ENCODE measurements at regions not wholly inside any gene's neighbourhood (a gene's known extent, or its start where the extent isn't known, plus 50 kb on each side); places are given as distances from the start of the nearest gene placed in this dataset.

DNA sequence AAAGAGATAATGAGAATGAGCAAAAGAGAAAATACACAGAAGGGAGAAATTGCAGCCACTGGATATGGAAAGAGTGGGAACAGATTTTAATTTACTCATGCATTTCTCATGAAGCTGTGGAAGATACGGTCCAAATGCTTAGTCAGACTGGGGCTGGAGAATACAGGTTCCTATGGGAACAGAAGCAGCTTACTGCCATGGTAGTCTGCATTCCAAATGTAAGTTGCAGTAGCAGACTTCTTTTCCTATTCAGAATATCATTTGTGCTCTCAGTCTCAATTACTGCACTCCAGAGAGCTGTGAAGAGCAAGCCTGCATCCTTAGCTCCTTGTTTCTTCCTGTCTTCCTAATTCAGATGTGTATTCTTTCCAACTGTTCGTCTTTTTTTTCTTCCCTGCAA is 190.8 kb upstream of the TMEM196 start:
- Histone ChIP-seq H3K27me3 (ENCODE audit: control insufficient read depth in 2 of 2, insufficient read depth in 2 of 2, low read length in 2 of 2) (no peaks in the 10 kb centered on the region), H3K36me3 (ENCODE audit: control insufficient read depth in 2 of 2, extremely low read depth in 1 of 2, insufficient read depth in 2 of 2, low read length in 2 of 2) (no peaks in the 10 kb centered on the region), H3K27ac (ENCODE audit: insufficient read depth, low read depth, low read length) (no peak overlapping the region), H3K4me1 (ENCODE audit: control insufficient read depth, extremely low read depth, insufficient read depth, low read length) (no peaks in the 10 kb centered on the region), H3K4me2 (ENCODE audit: insufficient read depth, low read length) (no peak overlapping the region), H3K9ac (replicated peaks; ENCODE audit: extremely low read depth, insufficient read depth, low read length) (no peak overlapping the region), H3K9me3 (replicated peaks; ENCODE audit: control insufficient read depth, insufficient read depth, low read length) (no peaks in the 10 kb centered on the region), H3K9me1 (replicated peaks; ENCODE audit: control insufficient read depth, extremely low read depth, insufficient read depth, low read length) (no peaks in the 10 kb centered on the region), H4K20me1 (replicated peaks; ENCODE audit: control insufficient read depth, extremely low read depth, insufficient read depth, low read length) (no peaks in the 10 kb centered on the region), H2AFZ (ENCODE audit: low read depth, low read length) (no peak overlapping the region), H3K79me2 (ENCODE audit: control insufficient read depth, insufficient read depth, low read length) (no peaks in the 10 kb centered on the region), H3K4me3 (replicated peaks in 1 of 3; ENCODE audit: insufficient read depth in 1 of 3, low read depth in 1 of 3, low read length in 3 of 3) (no peak overlapping the region)
- ChIA-PET CTCF (interaction anchor here (1.5 to 1.6 kb wide), 2 partner anchors 210 to 216 kb away, joined by 6 read pairs; no protein-coding TSS in a partner anchor), POLR2A (no interaction called here)
- dilution Hi-C loops (cut with MboI; ENCODE audit: extremely low pct_ligation_motif_present, low sequenced_read_pairs): no loop called here
- FAIRE-seq (no peak), DNase-seq (ENCODE audit: low read depth, low spot score) (no peak)
- TF ChIP-seq, protein P1, sequence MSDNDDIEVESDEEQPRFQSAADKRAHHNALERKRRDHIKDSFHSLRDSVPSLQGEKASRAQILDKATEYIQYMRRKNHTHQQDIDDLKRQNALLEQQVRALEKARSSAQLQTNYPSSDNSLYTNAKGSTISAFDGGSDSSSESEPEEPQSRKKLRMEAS (IDR thresholded peaks at IDR 0.05; ENCODE audit: insufficient read depth, insufficient read length): no peak
- no peak for TF ChIP-seq FOS (IDR thresholded peaks at IDR 0.05; ENCODE audit: borderline replicate concordance, insufficient read depth, low read length)
- no peak for TF ChIP-seq POLR2A (IDR thresholded peaks at IDR 0.05; ENCODE audit: low read depth, low read length)
- no peak for TF ChIP-seq POLR2AphosphoS5 (IDR thresholded peaks at IDR 0.05; ENCODE audit: insufficient read depth, low read depth, low read length)
- no peak for TF ChIP-seq EZH2 (IDR thresholded peaks at IDR 0.05; ENCODE audit: borderline replicate concordance, low read depth, low read length, severe bottlenecking)
- TF ChIP-seq GATA2 (IDR thresholded peaks at IDR 0.05; ENCODE audit: insufficient read depth, insufficient read length, low read depth, low read length): no peak
- no peak for TF ChIP-seq MYC (IDR thresholded peaks at IDR 0.05; ENCODE audit: low read depth, low read length)
- TF ChIP-seq JUN (IDR thresholded peaks at IDR 0.05; ENCODE audit: borderline replicate concordance, insufficient read depth, insufficient read length, low read depth): no peak
- TF ChIP-seq, protein P2, sequence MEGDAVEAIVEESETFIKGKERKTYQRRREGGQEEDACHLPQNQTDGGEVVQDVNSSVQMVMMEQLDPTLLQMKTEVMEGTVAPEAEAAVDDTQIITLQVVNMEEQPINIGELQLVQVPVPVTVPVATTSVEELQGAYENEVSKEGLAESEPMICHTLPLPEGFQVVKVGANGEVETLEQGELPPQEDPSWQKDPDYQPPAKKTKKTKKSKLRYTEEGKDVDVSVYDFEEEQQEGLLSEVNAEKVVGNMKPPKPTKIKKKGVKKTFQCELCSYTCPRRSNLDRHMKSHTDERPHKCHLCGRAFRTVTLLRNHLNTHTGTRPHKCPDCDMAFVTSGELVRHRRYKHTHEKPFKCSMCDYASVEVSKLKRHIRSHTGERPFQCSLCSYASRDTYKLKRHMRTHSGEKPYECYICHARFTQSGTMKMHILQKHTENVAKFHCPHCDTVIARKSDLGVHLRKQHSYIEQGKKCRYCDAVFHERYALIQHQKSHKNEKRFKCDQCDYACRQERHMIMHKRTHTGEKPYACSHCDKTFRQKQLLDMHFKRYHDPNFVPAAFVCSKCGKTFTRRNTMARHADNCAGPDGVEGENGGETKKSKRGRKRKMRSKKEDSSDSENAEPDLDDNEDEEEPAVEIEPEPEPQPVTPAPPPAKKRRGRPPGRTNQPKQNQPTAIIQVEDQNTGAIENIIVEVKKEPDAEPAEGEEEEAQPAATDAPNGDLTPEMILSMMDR (IDR thresholded peaks at IDR 0.05; ENCODE audit: extremely low read depth in 1 of 2, insufficient read depth in 1 of 2, low read depth in 1 of 2, low read length in 2 of 2): no peak
- no TSS peak for BruUV-seq (replicated peaks)
- intact Hi-C loops (cut with micrococcal nuclease): no loop called here
